SKM-1 (cell line): ENCODE measurements at regions not wholly inside any gene's neighbourhood (a gene's known extent, or its start where the extent isn't known, plus 50 kb on each side); places are given as distances from the start of the nearest gene placed in this dataset.

ENCODE experiments used
- DNase-seq: peaks from one replicate; lab custom pipeline; 2025; ENCODE audit not compliant: unreplicated experiment; lab: John Stamatoyannopoulos, UW

DNA sequence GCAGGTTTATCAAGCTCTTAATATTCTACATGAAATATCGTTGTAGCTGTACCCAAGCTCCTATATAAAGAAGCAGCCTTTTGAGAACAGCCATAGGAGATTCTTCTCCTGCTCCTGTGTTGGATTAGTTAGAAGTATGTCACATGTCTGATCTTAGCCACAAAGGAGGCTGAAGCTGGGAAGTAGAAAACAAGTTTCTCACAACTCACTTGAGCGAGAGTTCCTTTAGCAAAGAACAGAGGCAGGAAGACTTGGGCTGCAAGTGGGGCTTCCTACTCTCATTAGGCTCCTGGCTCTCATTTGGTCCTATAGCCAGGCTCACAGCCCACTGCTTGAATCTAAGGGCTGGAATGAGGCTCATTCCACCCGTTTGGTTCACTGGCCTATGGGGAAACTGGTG, 281.9 kb downstream of the BTG1 start:
- DNase-seq: no peak

DNA sequence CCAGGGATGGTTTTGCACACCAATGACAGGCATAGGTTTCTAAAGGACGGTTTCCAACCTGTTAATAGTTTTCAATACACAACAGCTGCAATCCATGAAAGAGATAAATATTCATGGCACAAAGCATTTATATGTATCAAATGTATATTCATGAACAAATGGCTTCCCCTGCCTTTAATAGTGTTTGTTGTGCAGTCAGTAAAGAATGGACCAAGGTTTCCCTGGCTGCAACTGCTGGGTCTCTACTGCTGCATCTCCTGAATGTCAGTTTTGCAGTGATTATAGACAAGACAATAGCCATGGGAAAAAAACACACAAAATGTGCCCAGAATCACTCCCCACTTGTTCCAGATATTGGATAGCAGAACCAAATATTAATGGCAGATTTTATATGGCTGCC, 284.1 kb downstream of the BTG1 start:
- no peak for DNase-seq

- DNase-seq: no peak
Observed at GRCh38 chr12:91859347-91859746, 286.3 kb downstream of the BTG1 start.

- no peak for DNase-seq
Observed at GRCh38 chr12:91857813-91858542, 287.7 kb downstream of the BTG1 start.

- DNase-seq: no peak
Observed at GRCh38 chr12:91854725-91855124, 290.9 kb downstream of the BTG1 start.

- DNase-seq: no peak
Observed at GRCh38 chr12:91853350-91854127, 292.1 kb downstream of the BTG1 start.

GRCh38 chr12:91852634-91853033, 293.0 kb downstream of the BTG1 start:
- no peak for DNase-seq

- DNase-seq: no peak
Observed at GRCh38 chr12:91851741-91852477, 293.7 kb downstream of the BTG1 start.

DNA sequence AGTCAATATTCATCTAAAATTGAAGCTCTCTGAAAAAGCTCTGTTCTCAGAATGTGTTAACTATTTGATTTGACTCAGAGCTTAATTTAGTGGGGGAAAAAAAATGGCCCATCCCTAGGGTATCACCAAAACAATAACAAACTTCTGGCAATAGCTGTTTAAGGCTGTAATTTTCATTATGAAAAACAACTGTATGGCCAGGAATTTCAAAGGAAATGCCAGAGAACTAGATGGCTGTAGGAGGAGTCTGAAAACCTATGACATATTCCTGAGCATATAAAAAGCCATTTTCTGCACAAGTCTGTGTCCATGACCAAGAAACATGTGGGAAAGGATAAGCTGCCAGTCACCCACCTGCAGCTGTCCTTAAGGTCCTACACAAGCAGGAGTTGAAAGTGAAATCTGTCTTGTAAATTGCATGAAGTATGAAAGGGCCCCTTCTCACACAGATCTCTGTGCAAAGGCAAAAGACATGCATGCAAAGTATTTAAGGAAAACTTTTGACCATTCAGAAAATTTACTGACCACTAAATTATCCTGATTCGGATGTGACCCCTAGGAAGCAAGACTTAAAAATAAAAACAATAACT, 299.1 kb downstream of the BTG1 start:
- no peak for DNase-seq

GRCh38 chr12:91845365-91845764, 300.3 kb downstream of the BTG1 start:
- DNase-seq: no peak

DNA sequence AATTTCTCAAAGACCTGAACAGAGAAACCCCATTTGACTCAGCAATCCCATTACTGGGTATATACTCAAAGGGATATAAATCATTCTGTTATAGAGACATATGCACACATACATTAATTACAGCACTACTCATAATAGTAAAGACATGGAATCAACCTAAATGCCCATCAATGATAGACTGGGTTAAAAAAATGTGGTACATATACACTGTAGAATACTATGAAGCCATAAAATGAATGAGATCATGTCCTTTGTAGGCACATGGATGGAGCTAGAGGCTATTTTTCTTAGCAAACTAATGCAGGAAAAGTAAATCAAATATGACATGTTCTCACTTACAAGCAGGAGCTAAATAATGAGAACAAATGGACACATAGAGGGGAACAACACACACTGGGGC, 303.8 kb downstream of the BTG1 start:
- DNase-seq: no peak

DNA sequence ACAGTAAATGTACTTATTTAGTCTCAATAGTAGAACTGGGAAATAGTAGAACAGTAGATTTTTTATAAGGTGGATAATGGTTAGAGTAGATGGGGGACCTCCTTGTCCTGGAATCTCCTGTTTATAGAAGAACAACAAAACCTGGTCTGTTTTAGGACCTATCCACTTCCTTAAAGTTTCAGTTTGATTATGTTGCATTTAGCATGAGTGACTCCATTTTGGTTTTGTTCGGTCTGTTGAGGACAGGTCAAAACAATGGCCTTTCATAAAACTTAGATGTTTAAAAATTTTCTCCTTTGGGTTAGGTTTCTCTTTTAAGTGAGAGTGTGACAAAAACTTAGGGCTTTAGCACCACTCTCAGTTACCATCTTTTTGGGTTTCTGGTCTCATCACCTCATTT, 308.9 kb downstream of the BTG1 start:
- no peak for DNase-seq

DNA sequence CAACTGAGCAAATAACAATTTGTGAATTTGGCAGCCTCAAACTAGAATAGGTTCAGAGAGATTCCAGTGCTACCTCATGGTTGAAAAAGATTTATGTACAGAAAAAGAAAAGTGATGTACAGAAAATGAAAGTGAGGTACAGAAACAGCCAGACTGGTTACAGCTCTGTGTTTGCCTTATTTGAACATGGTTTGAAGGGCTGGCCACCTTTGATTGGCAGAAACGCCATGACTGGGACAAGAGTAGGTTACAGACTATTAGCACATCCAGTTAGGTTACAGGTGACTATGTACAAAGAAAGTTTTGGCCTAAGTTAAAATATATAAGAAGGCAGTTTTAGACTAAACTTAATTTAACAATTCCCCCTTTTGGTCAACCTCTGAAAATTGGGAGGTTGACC, 309.4 kb downstream of the BTG1 start:
- DNase-seq: no peak

DNA sequence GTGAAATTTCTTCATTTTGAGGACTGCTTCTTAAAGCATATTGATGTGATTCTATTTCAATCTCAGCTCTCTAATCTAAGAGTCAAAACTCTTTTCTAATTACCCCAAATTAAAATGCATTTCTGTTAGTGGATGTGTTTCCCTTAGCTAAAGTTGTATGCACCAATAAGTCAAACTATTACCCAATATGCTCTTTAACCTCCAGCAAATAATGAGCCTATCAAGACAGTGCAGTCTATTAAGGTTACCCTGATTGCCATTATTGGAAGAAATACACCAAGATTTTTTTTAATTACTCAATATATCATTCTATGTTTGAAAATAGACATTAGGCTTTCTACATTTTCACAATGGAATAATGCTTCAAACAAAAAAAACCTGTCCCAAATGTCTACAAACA, 310.0 kb downstream of the BTG1 start:
- DNase-seq: no peak

- no peak for DNase-seq
Observed at GRCh38 chr12:91833780-91834359, 311.8 kb downstream of the BTG1 start.

DNA sequence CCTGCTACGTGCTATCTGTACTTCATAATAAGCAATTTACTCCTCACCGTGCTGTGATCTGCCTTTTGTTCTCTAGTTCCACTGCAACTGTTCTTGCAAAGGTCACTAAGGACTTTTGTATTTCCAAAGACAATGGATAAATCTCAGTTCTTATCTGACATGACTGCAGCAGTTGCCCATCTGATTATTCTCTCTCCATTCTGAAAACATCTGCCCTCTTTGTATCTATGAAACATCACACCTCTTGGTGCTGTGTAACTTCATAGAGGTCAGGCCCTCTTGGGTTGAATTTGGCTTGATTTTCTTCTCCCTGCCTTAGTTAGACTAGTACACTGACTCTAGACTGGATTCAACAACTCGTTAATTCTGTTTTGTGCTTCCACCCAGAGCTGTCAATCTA, 319.6 kb downstream of the BTG1 start:
- DNase-seq: no peak

- no peak for DNase-seq
Observed at GRCh38 chr12:91824991-91825390, 320.7 kb downstream of the BTG1 start.

DNA sequence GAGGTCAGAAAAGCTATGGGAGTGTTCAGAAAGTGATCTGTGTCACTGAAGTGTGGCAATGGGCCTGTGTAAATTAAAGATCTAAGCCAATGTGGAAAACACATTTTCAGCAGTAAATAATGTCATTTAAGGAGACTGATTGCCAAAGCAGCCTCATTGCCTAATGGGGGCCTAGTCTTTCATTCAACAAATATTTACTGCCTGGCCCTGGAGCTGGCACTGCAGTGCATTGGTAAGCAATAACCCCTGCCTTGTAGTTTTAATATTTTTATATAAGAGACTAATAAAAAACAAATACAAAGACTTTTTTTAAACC, 326.6 kb downstream of the BTG1 start:
- DNase-seq: no peak

- no peak for DNase-seq
Observed at GRCh38 chr12:91818227-91819131, 327.2 kb downstream of the BTG1 start.

GRCh38 chr12:91817517-91817916, 328.1 kb downstream of the BTG1 start:
- DNase-seq: no peak
